Smooth muscle cell (in vitro differentiated cells): ENCODE measurements at regions not wholly inside any gene's neighbourhood (a gene's known extent, or its start where the extent isn't known, plus 50 kb on each side); places are given as distances from the start of the nearest gene placed in this dataset.
"Not testable (repeated sequence)": the region's sequence is repeated elsewhere in the genome, so short reads cannot be mapped to it uniquely, and the experiment has no call there.

Experiments used
- DNase-seq: peaks from one replicate; lab custom pipeline; 2025; ENCODE audit not compliant: unreplicated experiment; lab: John Stamatoyannopoulos, UW
- H2AFZ ChIP-seq: fragments of 200-600 bp; sonication (generic); 2 replicates; pipeline ENCODE4 v1.6.0; 2016; ENCODE audit warnings: antibody characterized with exemption, low read depth, mild to moderate bottlenecking
- H3F3A ChIP-seq: fragments of 200-600 bp; sonication (generic); 2 replicates; pipeline ENCODE4 v1.6.0; 2017; ENCODE audit warnings: antibody characterized with exemption, low read depth
- H3K27ac ChIP-seq: fragments of 200-600 bp; sonication (generic); 2 replicates; pipeline ENCODE4 v1.5.1; 2016; ENCODE audit warnings: low read depth, mild to moderate bottlenecking
- H3K27me3 ChIP-seq: fragments of 200-600 bp; sonication (generic); 2 replicates; pipeline ENCODE4 v1.6.1; 2016; ENCODE audit warnings: low read depth, mild to moderate bottlenecking
- H3K36me3 ChIP-seq: fragments of 200-600 bp; sonication (generic); 2 replicates; pipeline ENCODE4 v1.5.1; 2016; ENCODE audit warnings: low read depth
- H3K4me1 ChIP-seq: fragments of 200-600 bp; sonication (generic); 2 replicates; pipeline ENCODE4 v1.5.1; 2016; ENCODE audit warnings: low read depth
- H3K4me2 ChIP-seq: fragments of 200-600 bp; sonication (generic); 2 replicates; pipeline ENCODE4 v1.6.0; 2016; ENCODE audit warnings: mild to moderate bottlenecking
- H3K4me3 ChIP-seq: fragments of 200-600 bp; sonication (generic); 2 replicates; pipeline ENCODE4 v1.5.1; 2016; ENCODE audit warnings: mild to moderate bottlenecking
- H3K79me2 ChIP-seq: fragments of 200-600 bp; sonication (generic); 2 replicates; pipeline ENCODE4 v1.6.0; 2016; ENCODE audit warnings: low read depth, mild to moderate bottlenecking
- H3K9ac ChIP-seq: fragments of 200-600 bp; sonication (generic); 2 replicates; pipeline ENCODE4 v1.6.0; 2016; ENCODE audit warnings: low read depth
- H3K9me3 ChIP-seq: fragments of 200-600 bp; sonication (generic); replicated peaks from 2 replicates; pipeline ENCODE4 v1.5.1; 2016; ENCODE audit warnings: low read depth
- H4K20me1 ChIP-seq: fragments of 200-600 bp; sonication (generic); 2 replicates; pipeline ENCODE4 v1.6.0; 2016; ENCODE audit warnings: low read depth
- WGBS: methylation state at CpG from one replicate; pipeline ENCODE4 v1.1.7; 2016; ENCODE audit warnings: low lambda C conversion rate; 5-methylcytosine and 5-hydroxymethylcytosine counted together
- TF ChIP-seq, protein P1 (sequence below): fragments of 200-600 bp; sonication (generic); IDR thresholded peaks from 2 replicates; pipeline ENCODE4 v1.5.1; 2017; ENCODE audit warnings: borderline replicate concordance, mild to moderate bottlenecking, antibody characterized with exemption; ENCODE audit not compliant: insufficient read depth, poor library complexity, severe bottlenecking

GRCh38 chr2:16932826-16933225, 267.2 kb upstream of the CYRIA start:
- Histone ChIP-seq H3K27me3 (no peaks in the 10 kb centered on the region), H3K79me2 (no peaks in the 10 kb centered on the region), H3K9ac (no peak overlapping the region), H3F3A (no peaks in the 10 kb centered on the region), H3K27ac (no peak overlapping the region), H3K4me2 (no peak overlapping the region), H3K9me3 (no peaks in the 10 kb centered on the region), H4K20me1 (no peaks in the 10 kb centered on the region), H3K4me3 (no peak overlapping the region), H3K4me1 (no peaks in the 10 kb centered on the region), H3K36me3 (no peaks in the 10 kb centered on the region), H2AFZ (no peak overlapping the region)
- TF ChIP-seq, protein P1, sequence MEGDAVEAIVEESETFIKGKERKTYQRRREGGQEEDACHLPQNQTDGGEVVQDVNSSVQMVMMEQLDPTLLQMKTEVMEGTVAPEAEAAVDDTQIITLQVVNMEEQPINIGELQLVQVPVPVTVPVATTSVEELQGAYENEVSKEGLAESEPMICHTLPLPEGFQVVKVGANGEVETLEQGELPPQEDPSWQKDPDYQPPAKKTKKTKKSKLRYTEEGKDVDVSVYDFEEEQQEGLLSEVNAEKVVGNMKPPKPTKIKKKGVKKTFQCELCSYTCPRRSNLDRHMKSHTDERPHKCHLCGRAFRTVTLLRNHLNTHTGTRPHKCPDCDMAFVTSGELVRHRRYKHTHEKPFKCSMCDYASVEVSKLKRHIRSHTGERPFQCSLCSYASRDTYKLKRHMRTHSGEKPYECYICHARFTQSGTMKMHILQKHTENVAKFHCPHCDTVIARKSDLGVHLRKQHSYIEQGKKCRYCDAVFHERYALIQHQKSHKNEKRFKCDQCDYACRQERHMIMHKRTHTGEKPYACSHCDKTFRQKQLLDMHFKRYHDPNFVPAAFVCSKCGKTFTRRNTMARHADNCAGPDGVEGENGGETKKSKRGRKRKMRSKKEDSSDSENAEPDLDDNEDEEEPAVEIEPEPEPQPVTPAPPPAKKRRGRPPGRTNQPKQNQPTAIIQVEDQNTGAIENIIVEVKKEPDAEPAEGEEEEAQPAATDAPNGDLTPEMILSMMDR: no peak
- 73% methylated on average over 3 of the region's 3 CpGs for WGBS
- DNase-seq: no peak

DNA sequence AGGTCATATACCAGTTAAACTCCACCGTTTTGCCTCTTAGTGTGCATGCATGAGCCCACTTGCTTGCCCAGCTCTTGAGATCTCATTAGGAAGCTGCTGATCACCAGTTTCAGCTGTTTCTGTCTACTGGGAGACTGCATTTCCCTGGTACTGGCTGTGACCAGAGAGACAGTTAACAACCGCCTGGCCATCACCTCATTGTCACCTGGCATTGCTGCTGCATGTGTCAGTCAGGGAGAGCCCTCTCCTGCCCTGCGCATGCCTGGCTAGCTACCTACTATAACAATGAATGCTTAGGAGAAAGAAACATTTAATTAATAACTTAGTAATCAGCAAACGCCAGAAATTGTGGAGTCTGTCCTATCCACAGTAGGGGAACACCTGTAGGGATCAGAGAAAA, 265.8 kb upstream of the CYRIA start:
- H3K4me2 ChIP-seq: no peak overlapping the region
- 88% methylated on average over 4 of the region's 4 CpGs for WGBS

GRCh38 chr2:16927398-16927797, 261.8 kb upstream of the CYRIA start:
- Histone ChIP-seq H3K27ac (no peak overlapping the region), H3K4me3 (no peak overlapping the region), H3K4me1 (no peaks in the 10 kb centered on the region), H3K36me3 (no peaks in the 10 kb centered on the region), H3F3A (no peaks in the 10 kb centered on the region), H3K4me2 (no peak overlapping the region), H4K20me1 (no peaks in the 10 kb centered on the region), H3K9ac (no peak overlapping the region), H3K79me2 (no peaks in the 10 kb centered on the region), H2AFZ (no peak overlapping the region), H3K9me3 (no peaks in the 10 kb centered on the region), H3K27me3 (no peaks in the 10 kb centered on the region)
- TF ChIP-seq, protein P1: no peak
- DNase-seq: no peak
- 74% methylated on average over 1 of the region's 1 CpG for whole genome bisulfite sequencing

More for the DNA sequence above, 265.8 kb upstream of the CYRIA start:
- no peaks in the 10 kb centered on the region for H4K20me1 ChIP-seq
- no peak overlapping the region for H3K4me3 ChIP-seq
- H3F3A ChIP-seq: no peaks in the 10 kb centered on the region
- no peaks in the 10 kb centered on the region for H3K36me3 ChIP-seq
- H3K4me1 ChIP-seq: no peaks in the 10 kb centered on the region
- TF ChIP-seq, protein P1: no peak
- H3K79me2 ChIP-seq: no peaks in the 10 kb centered on the region
- DNase-seq: no peak
- no peaks in the 10 kb centered on the region for H3K27me3 ChIP-seq
- no peak overlapping the region for H3K27ac ChIP-seq
- no peak overlapping the region for H3K9ac ChIP-seq
- no peaks in the 10 kb centered on the region for H3K9me3 ChIP-seq
- no peak overlapping the region for H2AFZ ChIP-seq

DNA sequence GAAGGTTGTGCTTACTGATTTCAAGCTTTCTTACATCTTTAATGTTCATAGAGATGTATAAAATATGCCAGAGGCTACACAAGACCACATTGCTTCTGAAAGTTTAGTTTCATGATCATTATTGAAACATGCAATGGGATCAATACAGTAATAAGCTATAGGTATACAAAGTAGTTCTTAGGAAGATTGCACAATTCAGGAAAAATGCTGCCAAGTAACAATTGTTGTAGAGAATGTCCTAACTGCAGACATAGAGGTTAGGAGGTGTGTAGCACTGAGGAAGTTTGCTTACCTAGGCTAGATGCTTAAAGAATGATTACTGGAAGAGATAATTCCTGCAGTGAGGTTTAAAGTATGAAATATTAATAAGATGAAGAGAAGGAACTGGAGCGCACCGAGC, 259.5 kb upstream of the CYRIA start:
- no peaks in the 10 kb centered on the region for H3K27me3 ChIP-seq
- no peak overlapping the region for H3K27ac ChIP-seq
- no peaks in the 10 kb centered on the region for H3K79me2 ChIP-seq
- no peak for DNase-seq
- no peaks in the 10 kb centered on the region for H3F3A ChIP-seq
- H3K4me3 ChIP-seq: no peak overlapping the region
- no peaks in the 10 kb centered on the region for H3K4me1 ChIP-seq
- TF ChIP-seq, protein P1: no peak
- H3K9me3 ChIP-seq: no peaks in the 10 kb centered on the region
- WGBS: 93% methylated on average over 2 of the region's 2 CpGs
- H3K36me3 ChIP-seq: no peaks in the 10 kb centered on the region
- H4K20me1 ChIP-seq: no peaks in the 10 kb centered on the region
- H2AFZ ChIP-seq: no peak overlapping the region
- no peak overlapping the region for H3K4me2 ChIP-seq
- H3K9ac ChIP-seq: no peak overlapping the region

- Histone ChIP-seq H3K4me2 (peak overlapping the region; percentile 19), H3K27ac (peak overlapping the region; percentile 51)
- DNase-seq, H3F3A ChIP-seq, H3K27me3 ChIP-seq, H3K9ac ChIP-seq, H3K4me3 ChIP-seq, H2AFZ ChIP-seq, H3K4me1 ChIP-seq, H3K9me3 ChIP-seq, H4K20me1 ChIP-seq, H3K79me2 ChIP-seq, H3K36me3 ChIP-seq: not testable (repeated sequence)
- WGBS: 53% methylated on average over 3 of the region's 3 CpGs
Observed at GRCh38 chr2:16915341-16915755, 249.7 kb upstream of the CYRIA start.
